ENCODE measurements at regions not wholly inside any gene's neighbourhood (a gene's known extent, or its start where the extent isn't known, plus 50 kb on each side); places are given as distances from the start of the nearest gene placed in this dataset.

- H3K4me3 ChIP-seq (ENCODE audit: low read depth, low read length) = no peak overlapping the region
- H3K27ac ChIP-seq (ENCODE audit: extremely low read depth, low read depth, low read length) = no peak overlapping the region
- ChIA-PET POLR2A (interaction anchor here (0.6 to 1.1 kb wide), 2 partner anchors 187 to 364 kb away, joined by 3 read pairs; no protein-coding TSS in a partner anchor), CTCF (interaction anchor here (0.6 to 2.6 kb wide), 23 partner anchors 10 to 412 kb away, joined by 3 to 28 read pairs (median 4); partner anchors contain the start of genes AMIGO2 and PCED1B)
- TF ChIP-seq, protein P1, sequence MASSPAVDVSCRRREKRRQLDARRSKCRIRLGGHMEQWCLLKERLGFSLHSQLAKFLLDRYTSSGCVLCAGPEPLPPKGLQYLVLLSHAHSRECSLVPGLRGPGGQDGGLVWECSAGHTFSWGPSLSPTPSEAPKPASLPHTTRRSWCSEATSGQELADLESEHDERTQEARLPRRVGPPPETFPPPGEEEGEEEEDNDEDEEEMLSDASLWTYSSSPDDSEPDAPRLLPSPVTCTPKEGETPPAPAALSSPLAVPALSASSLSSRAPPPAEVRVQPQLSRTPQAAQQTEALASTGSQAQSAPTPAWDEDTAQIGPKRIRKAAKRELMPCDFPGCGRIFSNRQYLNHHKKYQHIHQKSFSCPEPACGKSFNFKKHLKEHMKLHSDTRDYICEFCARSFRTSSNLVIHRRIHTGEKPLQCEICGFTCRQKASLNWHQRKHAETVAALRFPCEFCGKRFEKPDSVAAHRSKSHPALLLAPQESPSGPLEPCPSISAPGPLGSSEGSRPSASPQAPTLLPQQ (tag by site-specific recombination; IDR thresholded peaks at IDR 0.05) = no peak
- peak; percentile 87 for TF ChIP-seq ZNF654 (tag by site-specific recombination; IDR thresholded peaks at IDR 0.05; ENCODE audit: low read depth)
- no peaks in the 10 kb centered on the region for H3K9me3 ChIP-seq (ENCODE audit: control insufficient read depth, insufficient read depth, low read depth, low read length)
- H3K4me1 ChIP-seq (ENCODE audit: control insufficient read depth, insufficient read depth, low read length) = 0 out of 2 replicates have a peak, but pooled peaks cover 3% of the 10 kb centered on the region
- H3K36me3 ChIP-seq (ENCODE audit: control insufficient read depth in 2 of 2, insufficient read depth in 1 of 2, low read length in 2 of 2) = no peaks in the 10 kb centered on the region
Observed at GRCh38 chr12:47397664-47398281, 308.1 kb downstream of the RPAP3 start.

DNA sequence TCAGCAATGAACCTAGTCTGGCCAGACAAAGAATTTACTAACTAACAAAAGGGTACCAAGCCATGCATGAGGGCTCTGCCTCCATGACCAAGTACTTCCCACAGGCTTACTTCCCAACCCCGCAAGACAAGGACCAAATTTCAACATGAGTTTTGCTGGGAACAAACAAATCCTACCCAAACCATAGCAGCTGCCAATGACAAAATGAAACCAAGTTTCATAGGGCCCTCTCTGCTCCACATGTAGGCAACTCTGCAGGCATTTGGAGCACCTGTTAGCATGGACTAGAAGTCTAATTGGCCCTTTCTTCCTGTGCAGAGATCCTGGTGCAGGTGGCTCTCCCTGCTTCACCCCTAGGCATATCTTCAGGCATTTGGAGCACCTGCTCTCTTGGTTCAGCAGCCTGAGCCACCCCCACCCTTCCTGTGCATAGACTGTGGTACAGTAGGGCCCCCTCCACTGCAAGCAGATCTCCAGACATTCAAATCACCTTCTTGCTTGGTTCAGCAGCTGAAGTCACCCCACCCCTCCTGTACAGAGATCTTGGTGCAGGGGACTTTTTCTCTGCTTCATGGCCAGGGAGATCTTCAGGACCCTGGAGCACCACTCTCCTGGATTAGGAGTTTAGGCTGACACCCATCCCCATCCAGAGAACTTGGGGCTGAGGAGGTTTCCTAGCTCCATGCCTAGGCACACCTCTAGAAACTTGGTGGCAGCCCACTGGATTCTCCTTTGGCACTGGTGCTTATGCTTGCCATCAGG, 308.7 kb downstream of the RPAP3 start:
- Histone ChIP-seq H3K36me3 (ENCODE audit: control insufficient read depth in 2 of 2, insufficient read depth in 1 of 2, low read length in 2 of 2) (no peaks in the 10 kb centered on the region), H3K9me3 (ENCODE audit: control insufficient read depth, insufficient read depth, low read depth, low read length) (no peaks in the 10 kb centered on the region), H3K27ac (ENCODE audit: extremely low read depth, low read depth, low read length) (no peak overlapping the region), H3K4me1 (ENCODE audit: control insufficient read depth, insufficient read depth, low read length) (0 out of 2 replicates have a peak, but pooled peaks cover 3% of the 10 kb centered on the region), H3K4me3 (ENCODE audit: low read depth, low read length) (no peak overlapping the region)
- ChIA-PET POLR2A (interaction anchor here (1.1 kb wide), 1 partner anchor 364 kb away, joined by 3 read pairs; no protein-coding TSS in a partner anchor), CTCF (interaction anchor here (0.6 to 2.6 kb wide), 21 partner anchors 9 to 411 kb away, joined by 3 to 28 read pairs (median 5); partner anchors contain the start of genes AMIGO2 and PCED1B)
- TF ChIP-seq ZNF274 (IDR thresholded peaks at IDR 0.05; ENCODE audit: low read length) (no peak), ZNF274 (tag by site-specific recombination; IDR thresholded peaks at IDR 0.05; ENCODE audit: borderline replicate concordance) (no peak), ZNF37A (tag by site-specific recombination; IDR thresholded peaks at IDR 0.05) (no peak), MYNN (tag by site-specific recombination; IDR thresholded peaks at IDR 0.05; ENCODE audit: borderline replicate concordance) (no peak), ZSCAN4 (tag by site-specific recombination; IDR thresholded peaks at IDR 0.05) (no peak), ZNF610 (tag by site-specific recombination; IDR thresholded peaks at IDR 0.05; ENCODE audit: borderline replicate concordance) (no peak), ZNF548 (tag by site-specific recombination; IDR thresholded peaks at IDR 0.05) (no peak), TRIM28 (IDR thresholded peaks at IDR 0.05; ENCODE audit: borderline replicate concordance, low read length) (no peak), ZBTB20 (tag by site-specific recombination; IDR thresholded peaks at IDR 0.05) (no peak)

- no peaks in the 10 kb centered on the region for H3K9me3 ChIP-seq (ENCODE audit: control insufficient read depth, insufficient read depth, low read depth, low read length)
- POLR2A ChIA-PET = no interaction called here
- no peak overlapping the region for H3K27ac ChIP-seq (ENCODE audit: extremely low read depth, low read depth, low read length)
- CTCF ChIA-PET = interaction anchor here (1.1 kb wide), 1 partner anchor 93 kb away, joined by 3 read pairs; no protein-coding TSS in a partner anchor
- H3K4me1 ChIP-seq (ENCODE audit: control insufficient read depth, insufficient read depth, low read length) = 0 out of 2 replicates have a peak, but pooled peaks cover 3% of the 10 kb centered on the region
- no peak overlapping the region for H3K4me3 ChIP-seq (ENCODE audit: low read depth, low read length)
- no peaks in the 10 kb centered on the region for H3K36me3 ChIP-seq (ENCODE audit: control insufficient read depth in 2 of 2, insufficient read depth in 1 of 2, low read length in 2 of 2)
- no peak for TF ChIP-seq ZNF610 (tag by site-specific recombination; IDR thresholded peaks at IDR 0.05; ENCODE audit: borderline replicate concordance)
Observed at GRCh38 chr12:47394070-47394469, 311.8 kb downstream of the RPAP3 start.

DNA sequence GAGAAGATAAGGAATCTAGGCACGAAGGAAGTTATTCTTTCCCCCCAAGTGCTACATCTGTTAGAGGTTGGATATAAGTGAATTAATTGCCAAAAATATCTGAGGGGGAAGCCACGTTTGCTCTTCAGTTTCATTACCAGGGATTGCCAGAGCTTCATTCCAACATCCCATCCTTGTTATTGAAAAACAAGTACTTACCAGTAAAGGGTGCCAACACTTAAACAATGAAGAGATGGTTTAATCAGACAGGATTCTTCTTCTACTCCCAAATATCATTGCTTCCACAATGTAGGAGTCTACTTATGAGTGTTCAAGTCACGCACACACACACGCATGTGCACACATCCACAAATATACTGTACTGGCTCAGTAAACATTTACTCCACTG, 312.4 kb downstream of the RPAP3 start:
- Histone ChIP-seq H3K27ac (ENCODE audit: extremely low read depth, low read depth, low read length) (no peak overlapping the region), H3K9me3 (ENCODE audit: control insufficient read depth, insufficient read depth, low read depth, low read length) (no peaks in the 10 kb centered on the region), H3K4me1 (ENCODE audit: control insufficient read depth, insufficient read depth, low read length) (0 out of 2 replicates have a peak, but pooled peaks cover 3% of the 10 kb centered on the region), H3K4me3 (ENCODE audit: low read depth, low read length) (no peak overlapping the region), H3K36me3 (ENCODE audit: control insufficient read depth in 2 of 2, insufficient read depth in 1 of 2, low read length in 2 of 2) (no peaks in the 10 kb centered on the region)
- CTCF ChIA-PET = interaction anchor here (1.1 kb wide), 1 partner anchor 92 kb away, joined by 3 read pairs; no protein-coding TSS in a partner anchor
- TF ChIP-seq ZNF785 (tag by site-specific recombination; IDR thresholded peaks at IDR 0.05) (no peak), SP3 (tag by site-specific recombination; IDR thresholded peaks at IDR 0.05) (no peak)
- TF ChIP-seq, protein P2, sequence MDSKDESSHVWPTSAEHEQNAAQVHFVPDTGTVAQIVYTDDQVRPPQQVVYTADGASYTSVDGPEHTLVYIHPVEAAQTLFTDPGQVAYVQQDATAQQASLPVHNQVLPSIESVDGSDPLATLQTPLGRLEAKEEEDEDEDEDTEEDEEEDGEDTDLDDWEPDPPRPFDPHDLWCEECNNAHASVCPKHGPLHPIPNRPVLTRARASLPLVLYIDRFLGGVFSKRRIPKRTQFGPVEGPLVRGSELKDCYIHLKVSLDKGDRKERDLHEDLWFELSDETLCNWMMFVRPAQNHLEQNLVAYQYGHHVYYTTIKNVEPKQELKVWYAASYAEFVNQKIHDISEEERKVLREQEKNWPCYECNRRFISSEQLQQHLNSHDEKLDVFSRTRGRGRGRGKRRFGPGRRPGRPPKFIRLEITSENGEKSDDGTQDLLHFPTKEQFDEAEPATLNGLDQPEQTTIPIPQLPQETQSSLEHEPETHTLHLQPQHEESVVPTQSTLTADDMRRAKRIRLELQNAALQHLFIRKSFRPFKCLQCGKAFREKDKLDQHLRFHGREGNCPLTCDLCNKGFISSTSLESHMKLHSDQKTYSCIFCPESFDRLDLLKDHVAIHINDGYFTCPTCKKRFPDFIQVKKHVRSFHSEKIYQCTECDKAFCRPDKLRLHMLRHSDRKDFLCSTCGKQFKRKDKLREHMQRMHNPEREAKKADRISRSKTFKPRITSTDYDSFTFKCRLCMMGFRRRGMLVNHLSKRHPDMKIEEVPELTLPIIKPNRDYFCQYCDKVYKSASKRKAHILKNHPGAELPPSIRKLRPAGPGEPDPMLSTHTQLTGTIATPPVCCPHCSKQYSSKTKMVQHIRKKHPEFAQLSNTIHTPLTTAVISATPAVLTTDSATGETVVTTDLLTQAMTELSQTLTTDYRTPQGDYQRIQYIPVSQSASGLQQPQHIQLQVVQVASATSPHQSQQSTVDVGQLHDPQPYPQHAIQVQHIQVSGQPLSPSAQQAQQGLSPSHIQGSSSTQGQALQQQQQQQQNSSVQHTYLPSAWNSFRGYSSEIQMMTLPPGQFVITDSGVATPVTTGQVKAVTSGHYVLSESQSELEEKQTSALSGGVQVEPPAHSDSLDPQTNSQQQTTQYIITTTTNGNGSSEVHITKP (tag by site-specific recombination; IDR thresholded peaks at IDR 0.05) = 0 out of 2 replicates have a peak, but pooled peaks have one; percentile 2
- POLR2A ChIA-PET = no interaction called here
